Neuron (in vitro differentiated cells): ENCODE measurements at regions not wholly inside any gene's neighbourhood (a gene's known extent, or its start where the extent isn't known, plus 50 kb on each side); places are given as distances from the start of the nearest gene placed in this dataset.

Source experiments
- H2AFZ ChIP-seq: one replicate; pipeline ENCODE4 v1.6.1; 2013; ENCODE audit warnings: low read depth, mild to moderate bottlenecking, inconsistent platforms, low read length, moderate library complexity
- H3K27me3 ChIP-seq: one replicate; pipeline ENCODE4 v1.6.1; 2013; ENCODE audit warnings: low read length; ENCODE audit not compliant: insufficient read depth
- H3K36me3 ChIP-seq: one replicate; pipeline ENCODE4 v1.6.1; 2013; ENCODE audit warnings: low read length; ENCODE audit not compliant: insufficient read depth
- H3K4me1 ChIP-seq: one replicate; pipeline ENCODE4 v1.6.1; 2013; ENCODE audit warnings: low read length; ENCODE audit not compliant: insufficient read depth
- H3K4me3 ChIP-seq: 2 replicates; pipeline ENCODE4 v1.5.1; 2013; ENCODE audit warnings: mild to moderate bottlenecking, low read length, moderate library complexity
- H3K9me3 ChIP-seq: one replicate; pipeline ENCODE4 v1.6.1; 2013; ENCODE audit warnings: low read length

- H3K4me1 ChIP-seq: no peaks in the 10 kb centered on the region
- H3K36me3 ChIP-seq: no peaks in the 10 kb centered on the region
- no peak overlapping the region for H2AFZ ChIP-seq
- no peak overlapping the region for H3K4me3 ChIP-seq
- no peaks in the 10 kb centered on the region for H3K27me3 ChIP-seq
- peaks cover 2% of the 10 kb centered on the region for H3K9me3 ChIP-seq
Observed at GRCh38 chr6:165890404-165890735, 227.3 kb upstream of the PDE10A start.

DNA sequence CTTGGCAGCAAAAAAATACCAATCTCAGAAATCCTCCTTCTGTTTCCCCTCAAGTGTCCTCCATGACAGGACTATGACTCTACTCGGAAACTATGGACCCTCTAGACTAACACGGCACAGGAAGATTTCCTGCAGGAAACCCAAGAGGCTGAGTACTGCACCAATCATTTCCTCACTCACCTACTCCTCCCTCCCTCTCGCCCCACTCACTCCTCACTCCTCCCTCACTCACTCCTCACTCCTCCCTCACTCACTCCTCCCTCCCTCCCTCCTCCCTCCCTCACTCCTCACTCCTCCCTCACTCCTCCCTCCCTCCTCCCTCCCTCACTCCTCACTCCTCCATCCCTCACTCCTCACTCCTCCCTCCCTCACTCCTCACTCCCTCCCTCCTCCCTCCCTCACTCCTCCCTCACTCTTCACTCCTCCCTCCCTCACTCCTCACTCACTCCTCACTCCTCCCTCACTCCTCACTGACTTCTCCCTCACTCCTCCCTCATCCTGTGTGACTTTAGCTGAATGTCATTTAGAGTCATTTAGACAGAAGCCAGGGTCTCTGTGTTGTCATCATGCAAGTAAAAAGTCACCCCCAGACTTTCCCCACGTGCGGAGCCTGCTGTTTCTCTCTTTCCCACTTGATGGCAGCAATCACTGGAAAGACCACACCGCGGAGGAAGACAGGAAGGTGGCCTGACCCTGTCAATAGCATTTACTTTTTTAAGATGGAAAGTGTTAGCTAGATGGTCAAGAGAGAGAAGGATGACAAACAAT lies 226.8 kb upstream of the PDE10A start:
- Histone ChIP-seq H3K36me3 (no peaks in the 10 kb centered on the region), H3K27me3 (no peaks in the 10 kb centered on the region), H3K4me3 (no peak overlapping the region), H2AFZ (no peak overlapping the region), H3K4me1 (no peaks in the 10 kb centered on the region), H3K9me3 (peaks cover 2% of the 10 kb centered on the region)

GRCh38 chr6:165886169-165886568 lies 223.1 kb upstream of the PDE10A start:
- Histone ChIP-seq H3K27me3 (no peaks in the 10 kb centered on the region), H3K4me1 (no peaks in the 10 kb centered on the region), H3K36me3 (no peaks in the 10 kb centered on the region), H3K9me3 (peaks cover 2% of the 10 kb centered on the region), H3K4me3 (no peak overlapping the region), H2AFZ (no peak overlapping the region)

DNA sequence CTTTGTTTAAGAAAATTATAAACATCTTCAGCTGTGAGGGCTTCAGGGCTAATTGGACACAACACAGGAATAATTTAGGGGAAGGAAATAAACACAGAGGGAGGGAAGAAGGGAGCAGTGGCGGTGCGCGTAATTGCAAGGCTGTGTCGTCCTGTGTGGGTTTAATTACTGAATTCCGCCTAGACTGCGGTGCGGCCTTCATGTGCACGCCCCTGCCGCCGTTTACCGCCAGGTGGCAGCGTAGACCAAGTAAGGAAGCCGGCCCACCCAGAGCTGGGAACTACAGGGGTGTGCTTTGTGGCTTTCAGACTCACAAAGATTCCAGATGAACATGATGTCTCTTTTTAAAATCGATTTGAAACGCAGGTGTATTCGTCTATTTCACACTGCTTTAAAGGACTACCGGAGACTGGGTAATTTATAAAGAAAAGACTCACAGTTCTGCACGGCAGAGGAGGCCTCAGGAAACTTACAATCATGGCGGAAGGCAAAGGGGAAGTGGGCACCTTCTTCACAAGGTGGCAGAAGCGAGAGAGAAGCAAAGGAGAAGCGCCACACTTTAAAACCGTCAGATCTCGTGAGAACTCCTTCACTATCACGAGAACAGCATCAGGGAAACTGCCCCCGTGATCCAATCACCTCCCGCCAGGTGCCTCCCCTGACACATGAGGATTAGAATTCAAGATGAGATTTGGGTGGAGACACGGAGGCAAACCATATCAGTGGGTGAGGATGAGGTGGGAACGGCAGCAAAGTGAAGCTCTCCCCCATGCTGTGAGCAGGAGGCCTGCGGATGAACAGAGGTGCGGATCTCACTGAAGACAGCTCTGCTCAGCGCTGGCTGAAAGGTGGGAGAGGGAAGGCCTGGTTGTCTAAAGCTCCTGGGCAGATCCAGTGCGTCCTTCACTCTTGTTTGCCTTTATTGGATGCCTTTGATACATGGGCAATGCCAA lies 222.0 kb upstream of the PDE10A start:
- Histone ChIP-seq H3K9me3 (peaks cover 2% of the 10 kb centered on the region), H3K36me3 (no peaks in the 10 kb centered on the region), H3K4me3 (no peak overlapping the region), H3K27me3 (no peaks in the 10 kb centered on the region), H2AFZ (no peak overlapping the region), H3K4me1 (no peaks in the 10 kb centered on the region)

DNA sequence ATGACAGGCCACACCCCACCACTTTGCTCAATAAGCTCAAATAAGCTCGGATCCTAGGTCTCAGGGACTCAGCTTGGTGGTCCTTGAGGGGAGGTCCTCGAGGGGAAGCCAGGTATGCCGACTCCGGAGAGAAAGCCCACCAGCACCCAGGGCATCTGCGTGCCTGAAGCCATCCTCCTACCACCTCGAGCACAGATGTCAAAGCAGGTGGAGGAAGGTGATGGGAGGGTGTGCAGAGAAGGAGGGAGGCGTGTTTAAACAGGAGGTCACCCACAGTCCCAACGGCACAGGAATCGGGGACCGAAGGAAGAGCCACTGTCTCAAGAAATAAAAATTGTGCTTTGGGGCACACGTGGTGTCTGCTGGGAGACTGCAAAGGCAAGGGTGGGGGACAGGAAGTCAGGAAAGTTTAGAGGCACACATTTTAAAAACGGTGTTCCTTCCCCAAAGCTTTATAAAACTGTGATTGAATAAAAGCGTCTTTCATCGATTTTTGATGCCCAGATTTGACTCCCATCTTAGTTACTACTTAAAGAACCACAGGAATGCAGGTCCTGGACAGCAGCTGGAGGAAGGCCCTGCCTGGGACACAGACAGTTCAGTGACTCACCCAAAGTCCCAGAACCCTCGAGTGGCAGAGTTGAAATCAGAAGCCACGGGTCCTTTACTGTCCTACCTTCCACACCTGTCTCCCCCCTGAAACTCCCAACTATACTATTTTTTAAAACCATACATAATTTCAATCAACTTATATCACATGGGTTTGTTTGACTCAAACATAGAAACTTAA lies 221.0 kb upstream of the PDE10A start:
- no peaks in the 10 kb centered on the region for H3K4me1 ChIP-seq
- no peaks in the 10 kb centered on the region for H3K36me3 ChIP-seq
- no peak overlapping the region for H3K4me3 ChIP-seq
- H2AFZ ChIP-seq: no peak overlapping the region
- peaks cover 2% of the 10 kb centered on the region for H3K9me3 ChIP-seq
- H3K27me3 ChIP-seq: no peaks in the 10 kb centered on the region

GRCh38 chr6:165881806-165882205 lies 218.8 kb upstream of the PDE10A start:
- Histone ChIP-seq H3K4me1 (no peaks in the 10 kb centered on the region), H3K4me3 (no peak overlapping the region), H3K36me3 (no peaks in the 10 kb centered on the region), H3K9me3 (peaks cover 2% of the 10 kb centered on the region), H2AFZ (no peak overlapping the region), H3K27me3 (no peaks in the 10 kb centered on the region)

- H3K36me3 ChIP-seq: no peaks in the 10 kb centered on the region
- no peaks in the 10 kb centered on the region for H3K27me3 ChIP-seq
- no peak overlapping the region for H3K4me3 ChIP-seq
- H3K9me3 ChIP-seq: peaks cover 2% of the 10 kb centered on the region
- no peaks in the 10 kb centered on the region for H3K4me1 ChIP-seq
- no peak overlapping the region for H2AFZ ChIP-seq
Observed at GRCh38 chr6:165880686-165881085, 217.6 kb upstream of the PDE10A start.

- H3K9me3 ChIP-seq: peaks cover 2% of the 10 kb centered on the region
- H3K36me3 ChIP-seq: no peaks in the 10 kb centered on the region
- no peaks in the 10 kb centered on the region for H3K4me1 ChIP-seq
- no peak overlapping the region for H2AFZ ChIP-seq
- no peak overlapping the region for H3K4me3 ChIP-seq
- H3K27me3 ChIP-seq: peaks cover 5% of the 10 kb centered on the region
Observed at GRCh38 chr6:165877773-165878172, 214.7 kb upstream of the PDE10A start.

GRCh38 chr6:165877192-165877591 lies 214.2 kb upstream of the PDE10A start:
- no peak overlapping the region for H2AFZ ChIP-seq
- H3K9me3 ChIP-seq: peaks cover 2% of the 10 kb centered on the region
- H3K4me1 ChIP-seq: no peaks in the 10 kb centered on the region
- H3K4me3 ChIP-seq: no peak overlapping the region
- no peaks in the 10 kb centered on the region for H3K36me3 ChIP-seq
- peaks cover 7% of the 10 kb centered on the region for H3K27me3 ChIP-seq

DNA sequence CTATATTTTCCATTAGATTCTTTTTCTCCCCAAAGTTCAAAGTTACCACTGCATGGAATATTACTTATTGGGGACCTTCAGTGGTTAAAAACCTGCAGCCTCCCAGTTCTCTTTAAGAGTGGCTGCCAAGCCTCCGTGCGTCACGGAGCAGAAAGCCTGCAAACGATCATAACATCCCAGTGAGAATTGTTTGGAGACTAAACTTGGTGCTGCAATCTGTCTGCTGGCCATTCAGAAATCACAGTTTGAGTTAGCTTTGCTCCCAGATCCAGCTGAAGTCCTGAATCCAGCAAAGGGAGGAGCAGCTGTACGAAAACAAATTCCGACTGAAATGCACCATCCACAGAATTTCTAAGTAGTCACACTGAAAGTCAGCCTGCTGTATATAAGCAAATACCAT lies 213.5 kb upstream of the PDE10A start:
- Histone ChIP-seq H3K4me3 (no peak overlapping the region), H3K36me3 (no peaks in the 10 kb centered on the region), H3K27me3 (peaks cover 7% of the 10 kb centered on the region), H3K9me3 (peaks cover 2% of the 10 kb centered on the region), H3K4me1 (no peaks in the 10 kb centered on the region), H2AFZ (no peak overlapping the region)

DNA sequence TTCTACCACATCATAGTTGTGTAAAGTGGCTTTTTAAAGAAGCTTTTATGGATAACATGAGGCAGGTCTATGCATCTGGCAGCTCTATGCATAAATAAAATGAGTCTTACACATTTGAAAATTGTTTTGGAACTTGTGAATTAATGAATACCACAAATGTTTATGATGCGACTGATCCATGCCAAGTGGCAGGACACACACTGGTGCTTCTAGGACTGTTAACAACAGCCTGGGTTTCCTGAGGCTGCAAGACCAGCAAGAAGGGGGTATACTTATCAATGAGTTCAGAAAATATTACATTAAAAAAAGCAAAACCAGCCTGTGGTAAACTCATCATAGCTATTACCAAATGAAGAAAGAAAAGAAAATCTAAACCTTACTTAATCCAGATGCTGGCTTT lies 212.9 kb upstream of the PDE10A start:
- no peaks in the 10 kb centered on the region for H3K36me3 ChIP-seq
- no peak overlapping the region for H2AFZ ChIP-seq
- H3K4me1 ChIP-seq: no peaks in the 10 kb centered on the region
- peaks cover 7% of the 10 kb centered on the region for H3K27me3 ChIP-seq
- H3K4me3 ChIP-seq: no peak overlapping the region
- peaks cover 2% of the 10 kb centered on the region for H3K9me3 ChIP-seq

DNA sequence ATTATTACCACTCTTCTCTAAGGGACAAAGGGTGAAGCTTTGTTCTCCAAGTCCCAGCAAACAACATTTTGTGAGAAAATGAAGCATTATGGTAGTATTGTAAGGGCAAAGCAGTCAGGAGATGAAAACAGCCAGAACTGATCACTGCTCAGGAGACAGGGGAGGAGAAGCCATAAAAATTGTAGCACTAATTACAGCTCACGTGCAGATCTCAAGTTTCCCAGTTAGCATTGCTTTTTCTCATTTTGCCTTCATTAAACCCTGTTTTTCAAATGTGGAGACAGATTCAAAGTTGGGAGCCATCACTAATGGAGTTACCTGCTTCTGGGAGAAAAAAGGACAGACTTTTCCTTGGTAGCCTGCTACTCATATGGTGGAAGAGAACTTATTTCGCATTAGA lies 210.9 kb upstream of the PDE10A start:
- no peaks in the 10 kb centered on the region for H3K4me1 ChIP-seq
- no peak overlapping the region for H2AFZ ChIP-seq
- no peaks in the 10 kb centered on the region for H3K36me3 ChIP-seq
- peaks cover 7% of the 10 kb centered on the region for H3K27me3 ChIP-seq
- H3K4me3 ChIP-seq: no peak overlapping the region
- H3K9me3 ChIP-seq: peaks cover 4% of the 10 kb centered on the region

DNA sequence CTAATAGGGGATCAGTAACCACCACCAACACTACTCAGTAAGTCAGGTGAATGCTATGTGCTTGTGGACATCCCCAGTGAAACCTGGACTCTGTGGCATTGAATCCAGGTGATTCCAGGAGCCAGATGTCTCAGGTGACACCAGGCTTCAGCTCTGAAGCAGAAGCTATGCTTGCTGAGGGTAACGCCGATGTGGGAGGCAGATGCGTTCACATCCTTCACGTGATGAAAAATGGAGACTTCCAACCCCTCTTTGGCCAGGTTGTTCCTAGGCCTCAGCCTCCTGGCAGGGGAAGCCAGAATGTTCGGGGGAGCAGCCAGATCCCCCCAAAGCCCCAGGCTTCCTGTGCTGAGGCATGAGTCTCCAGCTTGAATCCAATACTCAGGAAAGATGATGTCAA lies 209.8 kb upstream of the PDE10A start:
- no peaks in the 10 kb centered on the region for H3K4me1 ChIP-seq
- no peak overlapping the region for H3K4me3 ChIP-seq
- peaks cover 7% of the 10 kb centered on the region for H3K27me3 ChIP-seq
- peaks cover 2% of the 10 kb centered on the region for H3K9me3 ChIP-seq
- no peak overlapping the region for H2AFZ ChIP-seq
- H3K36me3 ChIP-seq: no peaks in the 10 kb centered on the region
